GM12878 (cell line): ENCODE measurements at regions not wholly inside any gene's neighbourhood (a gene's known extent, or its start where the extent isn't known, plus 50 kb on each side); places are given as distances from the start of the nearest gene placed in this dataset.

ENCODE experiments used
- ATAC-seq: fragments of 200-7000 bp; cut with Tn5 transposase; 3 replicates; pipeline ENCODE4 v1.9.1; 2020; ENCODE audit warnings: mild to moderate bottlenecking, moderate library complexity
- BruUV-seq: library from RNA; stranded (reverse); fragments of 400-500 nt; replicated peaks from 2 replicates; lab custom pipeline; 2021; lab: Mats Ljungman, UMichigan
- CTCF ChIA-PET: fragments of 300-600 bp; sonication (Branson Sonifier 250); formaldehyde crosslinking; extraction: SDS; loops from one replicate; lab custom pipeline; 2021; ENCODE audit warnings: inconsistent platforms; lab: Yijun Ruan, JAX
- POLR2A ChIA-PET: fragments of 350-600 bp; formaldehyde crosslinking; extraction: SDS; loops from one replicate; lab custom pipeline; 2021; ENCODE audit warnings: inconsistent platforms; lab: Charles Lee
- RAD21 ChIA-PET: fragments of 300-600 bp; sonication (Branson Sonifier 250); formaldehyde crosslinking; loops from one replicate; lab custom pipeline; 2023; ENCODE audit warnings: antibody characterized with exemption; ENCODE audit not compliant: unreplicated experiment; lab: Charles Lee
- SMC1A ChIA-PET: fragments of 300-600 bp; sonication (Branson Sonifier 250); formaldehyde crosslinking; loops from one replicate; lab custom pipeline; 2023; ENCODE audit not compliant: unreplicated experiment, uncharacterized antibody; lab: Charles Lee
- DNase-seq: peaks from one replicate; pipeline ENCODE4 v3.0.0-alpha.2; 2011; ENCODE audit warnings: low read depth, low spot score
- FAIRE-seq: peaks from 3 replicates; lab custom pipeline; 2011; peaks lifted over from hg19 to GRCh38; lab: Jason Lieb, UNC
- H2AFZ ChIP-seq: 2 replicates; pipeline ENCODE4 v1.6.0; 2011; ENCODE audit warnings: low read depth, low read length, control low read depth; ENCODE audit not compliant: control insufficient read depth
- H3K27ac ChIP-seq: 2 replicates; pipeline ENCODE4 v1.5.1; 2011; ENCODE audit warnings: control low read depth; ENCODE audit not compliant: control insufficient read depth, insufficient read depth
- H3K27me3 ChIP-seq, 2 experiments: replicated peaks in 1 of 2; 2 replicates each; pipeline versions ENCODE4 v1.6.0 to v1.6.1; 2011; ENCODE audit warnings: low read length in 1 of 2; ENCODE audit not compliant: control insufficient read depth in 2 of 2, insufficient read depth in 2 of 2
- H3K36me3 ChIP-seq, 2 experiments: 2 replicates each; pipeline ENCODE4 v1.5.1; 2011; ENCODE audit warnings: low read length in 1 of 2; ENCODE audit not compliant: control insufficient read depth in 2 of 2, insufficient read depth in 2 of 2
- H3K4me1 ChIP-seq: 2 replicates; pipeline ENCODE4 v1.6.1; 2011; ENCODE audit warnings: mild to moderate bottlenecking, low read length, moderate library complexity, mixed read lengths; ENCODE audit not compliant: control insufficient read depth, insufficient read depth
- H3K4me2 ChIP-seq: 2 replicates; pipeline ENCODE4 v1.6.0; 2011; ENCODE audit warnings: control low read depth; ENCODE audit not compliant: control insufficient read depth, insufficient read depth
- H3K4me3 ChIP-seq: fragments of 200-600 bp; sonication (generic); 2 replicates; pipeline ENCODE4 v1.5.1; 2016
- H3K79me2 ChIP-seq: 2 replicates; pipeline ENCODE4 v1.6.0; 2011; ENCODE audit warnings: low read length; ENCODE audit not compliant: control insufficient read depth, insufficient read depth
- H3K9ac ChIP-seq: 2 replicates; pipeline ENCODE4 v1.8.0; 2011; ENCODE audit warnings: low read length, control low read depth, mixed read lengths; ENCODE audit not compliant: control insufficient read depth, insufficient read depth
- H3K9me3 ChIP-seq: replicated peaks from 3 replicates; pipeline ENCODE4 v1.5.1; 2011; ENCODE audit warnings: mild to moderate bottlenecking, low read length; ENCODE audit not compliant: control insufficient read depth, insufficient read depth
- H4K20me1 ChIP-seq: 2 replicates; pipeline ENCODE4 v1.6.0; 2011; ENCODE audit not compliant: control insufficient read depth, insufficient read depth
- ATF3 ChIP-seq: IDR thresholded peaks from 2 replicates; pipeline ENCODE4 v1.6.1; 2011; ENCODE audit warnings: low read depth, mild to moderate bottlenecking, low read length, moderate library complexity, borderline replicate concordance; ENCODE audit errors: extremely low read depth
- CHD2 ChIP-seq: IDR thresholded peaks from 2 replicates; pipeline ENCODE4 v1.6.1; 2011; ENCODE audit warnings: low read depth, low read length, improper control_type of control experiment, borderline replicate concordance
- FOXM1 ChIP-seq: IDR thresholded peaks from 2 replicates; pipeline ENCODE4 v1.6.1; 2012; ENCODE audit warnings: low read depth, mild to moderate bottlenecking, inconsistent platforms, low read length, moderate library complexity
- GABPA ChIP-seq: IDR thresholded peaks from 2 replicates; pipeline ENCODE4 v1.6.1; 2014; ENCODE audit warnings: antibody characterized with exemption, low read depth, mild to moderate bottlenecking, inconsistent platforms
- HDAC6 ChIP-seq: fragments of 200-600 bp; sonication (generic); IDR thresholded peaks from one replicate; pipeline ENCODE4 v1.8.0; 2017; ENCODE audit warnings: antibody characterized with exemption; ENCODE audit not compliant: unreplicated experiment
- HSF1 ChIP-seq: fragments of 150-350 bp; IDR thresholded peaks from 2 replicates; pipeline ENCODE4 v1.6.1; 2014; ENCODE audit warnings: mild to moderate bottlenecking, low read depth, low read length
- KDM1A ChIP-seq: fragments of 200-600 bp; sonication (generic); IDR thresholded peaks from 2 replicates; pipeline ENCODE4 v1.6.1; 2016; ENCODE audit warnings: borderline replicate concordance
- NBN ChIP-seq: fragments of 450-650 bp; IDR thresholded peaks from 2 replicates; pipeline ENCODE4 v1.6.1; 2016
- NKRF ChIP-seq: fragments of 450-650 bp; conservative IDR thresholded peaks from 2 replicates; pipeline ENCODE4 v1.6.1; 2017; ENCODE audit warnings: mild to moderate bottlenecking, moderate library complexity
- NR2F1 ChIP-seq: fragments of 450-650 bp; conservative IDR thresholded peaks from 2 replicates; pipeline ENCODE4 v1.6.1; 2017; ENCODE audit warnings: mild to moderate bottlenecking
- POLR2A ChIP-seq: IDR thresholded peaks from 2 replicates; pipeline ENCODE4 v1.6.1; 2011; ENCODE audit warnings: low read depth, mild to moderate bottlenecking, low read length
- SUZ12 ChIP-seq: fragments of 200-600 bp; sonication (generic); IDR thresholded peaks from one replicate; pipeline ENCODE4 v1.6.1; 2018; ENCODE audit warnings: antibody characterized with exemption, mild to moderate bottlenecking; ENCODE audit not compliant: unreplicated experiment
- ZNF207 ChIP-seq: fragments of 450-650 bp; IDR thresholded peaks from 2 replicates; pipeline ENCODE4 v1.6.1; 2014; ENCODE audit warnings: antibody characterized with exemption, mild to moderate bottlenecking, borderline replicate concordance
- ZSCAN29 ChIP-seq: fragments of 450-650 bp; IDR thresholded peaks from 2 replicates; pipeline ENCODE4 v1.6.1; 2017; ENCODE audit warnings: mild to moderate bottlenecking, moderate library complexity
- WGBS: methylation state at CpG from one replicate; pipeline ENCODE4 v1.1.6; 2016; ENCODE audit warnings: low lambda C conversion rate; ENCODE audit not compliant: insufficient replicate concordance, insufficient coverage; ENCODE audit errors: missing lambda C conversion rate; 5-methylcytosine and 5-hydroxymethylcytosine counted together
- in situ Hi-C: fragments of 300-500 bp; cut with MboI; formaldehyde crosslinking; loops from 9 replicates; pipeline ENCODE4 v1.14.3; 2018; ENCODE audit warnings: mixed read lengths
- intact Hi-C: fragments of 100-400 bp; cut with micrococcal nuclease; formaldehyde crosslinking; loops from one replicate; pipeline ENCODE4 v1.14.2; 2022; ENCODE audit not compliant: unreplicated experiment

GRCh38 chr5:105978011-105978410 is 1692.7 kb downstream of the EFNA5 start:
- intact Hi-C loops, result no loop called here
- BruUV-seq, result no TSS peak
- Histone ChIP-seq H3K9ac (no peak overlapping the region), H3K79me2 (no peaks in the 10 kb centered on the region), H3K4me2 (no peak overlapping the region), H3K27ac (no peak overlapping the region), H4K20me1 (no peaks in the 10 kb centered on the region), H3K27me3 (no peaks in the 10 kb centered on the region), H3K9me3 (no peaks in the 10 kb centered on the region), H3K4me1 (no peaks in the 10 kb centered on the region), H3K4me3 (no peak overlapping the region), H3K36me3 (no peaks in the 10 kb centered on the region), H2AFZ (no peak overlapping the region)
- WGBS, result 36% methylated on average over 1 of the region's 1 CpG
- POLR2A ChIA-PET, result no interaction called here
- CTCF ChIA-PET, result no interaction called here
- ATAC-seq (no peak), FAIRE-seq (no peak), DNase-seq (no peak)
- SMC1A ChIA-PET, result interaction anchor here (1.1 kb wide), 1 partner anchor 9 kb away, joined by 5 read pairs; no protein-coding TSS in a partner anchor
- in situ Hi-C loops, result no loop called here
- RAD21 ChIA-PET, result no interaction called here
- no peak for TF ChIP-seq FOXM1
- no peak for TF ChIP-seq HDAC6
- no peak for TF ChIP-seq ATF3
- TF ChIP-seq KDM1A, result no peak
- TF ChIP-seq NBN, result no peak
- TF ChIP-seq NKRF, result no peak
- no peak for TF ChIP-seq CHD2
- TF ChIP-seq ZNF207, result no peak
- no peak for TF ChIP-seq SUZ12
- no peak for TF ChIP-seq GABPA
- no peak for TF ChIP-seq ZSCAN29
- TF ChIP-seq HSF1, result no peak
- no peak for TF ChIP-seq POLR2A
- no peak for TF ChIP-seq NR2F1
